ENCODE measurements at regions not wholly inside any gene's neighbourhood (a gene's known extent, or its start where the extent isn't known, plus 50 kb on each side); places are given as distances from the start of the nearest gene placed in this dataset.

DNA sequence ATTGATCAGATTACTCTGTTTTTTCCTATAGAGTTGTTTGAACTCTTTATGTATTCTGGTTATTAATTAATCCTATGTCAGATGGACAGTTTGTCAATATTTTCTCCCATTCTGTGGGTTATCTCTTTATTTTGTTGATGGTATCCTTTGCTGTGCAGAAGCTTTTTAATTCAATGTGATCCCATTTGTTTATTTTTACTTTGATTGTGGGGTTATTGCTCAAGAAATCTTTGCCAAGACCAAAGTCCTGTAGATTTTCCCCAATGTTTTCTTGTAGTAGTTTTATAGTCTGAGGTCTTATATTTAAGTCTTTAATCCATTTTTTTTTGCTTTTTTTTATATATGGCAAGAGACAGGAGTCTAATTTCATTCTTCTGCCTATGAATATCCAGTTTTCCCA is 86.2 kb upstream of the FIGN start:
- FAIRE-seq: no peak

- FAIRE-seq: no peak
Observed at GRCh38 chr2:163812926-163813520, 77.2 kb upstream of the FIGN start.

DNA sequence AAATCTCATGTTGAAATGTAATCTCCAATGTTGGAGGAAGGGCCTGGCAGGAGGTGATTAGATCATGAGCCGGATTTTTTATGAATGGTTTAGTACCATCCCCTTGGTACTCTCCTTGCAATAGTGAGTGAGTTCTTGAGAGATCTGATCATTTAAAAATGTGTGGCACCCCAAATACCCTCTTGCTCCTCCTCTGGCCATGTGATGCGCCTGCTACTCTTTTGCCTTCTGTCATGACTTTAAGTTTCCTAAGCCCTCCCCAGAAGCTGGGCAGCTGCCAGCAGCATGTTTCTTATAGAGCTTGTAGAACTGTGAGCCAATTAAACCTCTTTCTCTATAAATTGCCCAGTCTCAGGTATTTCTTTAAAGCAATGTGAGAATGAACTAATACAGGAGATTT is 72.6 kb upstream of the FIGN start:
- no peak for FAIRE-seq

DNA sequence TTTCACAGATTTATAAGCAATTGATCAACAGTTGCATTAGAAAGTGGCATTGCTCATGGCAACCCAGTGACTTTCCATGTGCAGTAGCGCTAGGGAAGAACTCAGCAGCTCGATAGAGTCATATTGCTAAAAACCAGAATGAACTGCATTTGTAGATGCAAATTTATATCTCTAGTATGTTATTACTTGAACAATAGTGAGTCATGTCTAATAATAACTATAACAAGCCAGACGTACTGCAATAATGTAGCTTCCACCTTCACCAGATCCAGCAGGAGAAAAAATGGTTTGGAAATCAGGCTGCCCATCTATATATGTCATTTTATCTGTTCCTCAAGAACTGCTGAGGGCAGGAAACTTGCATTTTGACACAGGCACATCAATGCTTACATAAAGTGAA is 66.5 kb upstream of the FIGN start:
- no peak for FAIRE-seq

DNA sequence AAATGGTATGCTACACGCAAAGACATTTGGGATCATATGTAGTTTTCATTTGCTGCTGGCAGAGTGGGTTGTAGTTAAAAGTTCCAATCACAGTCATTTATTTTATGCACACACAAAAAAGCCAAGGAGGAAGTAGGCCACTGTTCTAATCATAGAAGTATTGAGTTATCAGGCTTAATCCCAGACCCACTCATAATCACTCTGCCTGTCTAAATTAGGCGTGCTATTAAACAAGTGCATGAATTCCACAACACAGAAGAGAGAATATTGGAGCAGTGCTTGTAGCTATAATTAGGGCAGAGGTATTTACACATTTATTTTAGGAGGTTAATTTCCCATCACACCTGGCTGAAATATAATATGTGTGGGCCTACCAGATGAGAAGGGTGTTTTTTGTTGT is 65.7 kb upstream of the FIGN start:
- FAIRE-seq: no peak

DNA sequence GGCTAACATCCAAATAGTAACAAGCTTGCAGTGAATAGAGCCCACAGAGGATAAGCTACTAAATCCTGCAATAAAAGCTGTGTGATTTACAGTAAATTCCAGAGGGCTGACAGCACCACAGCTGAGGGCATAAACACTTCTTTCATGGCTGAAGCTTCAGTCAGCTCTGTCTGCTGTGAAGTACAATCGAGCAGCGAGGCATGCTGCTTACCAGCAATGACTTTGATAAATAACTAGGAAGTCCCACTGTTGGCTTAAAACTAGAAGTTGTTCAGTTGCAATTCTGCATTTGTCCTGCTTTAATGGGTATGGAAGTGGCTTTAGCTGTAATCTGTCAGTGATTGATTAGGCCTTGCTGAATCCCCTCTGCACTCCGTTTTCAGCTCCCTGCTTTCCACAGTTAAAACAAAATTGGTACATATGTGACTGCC is 65.2 kb upstream of the FIGN start:
- FAIRE-seq: no peak

DNA sequence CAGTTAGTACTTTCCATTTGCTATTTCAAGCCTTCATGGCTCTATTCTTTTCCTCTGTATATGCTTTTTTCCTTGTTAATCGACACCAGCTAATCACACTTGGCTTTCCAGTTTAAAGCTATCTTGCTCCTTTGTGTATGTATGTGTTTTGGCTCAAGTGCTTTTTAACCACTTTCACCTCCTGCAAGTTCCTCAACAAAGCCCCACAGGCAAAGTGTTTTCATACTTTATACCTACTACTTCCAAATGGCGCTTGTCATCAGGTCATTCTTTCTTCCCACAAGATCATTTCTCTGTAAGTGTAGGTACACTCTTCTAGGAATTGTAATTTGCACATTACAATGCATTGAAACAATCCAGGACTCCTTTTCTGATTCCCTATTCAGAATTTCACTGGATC is 64.0 kb upstream of the FIGN start:
- FAIRE-seq: no peak

GRCh38 chr2:163794635-163795034 is 58.8 kb upstream of the FIGN start:
- no peak for FAIRE-seq

Measured in colon (tissue), 2 donors.